Peyer's patch (tissue), 4 donors: ENCODE measurements at regions not wholly inside any gene's neighbourhood (a gene's known extent, or its start where the extent isn't known, plus 50 kb on each side); places are given as distances from the start of the nearest gene placed in this dataset.

Experiments used
- DNase-seq, 3 donors: peaks; one replicate each; pipeline ENCODE4 v3.0.0-alpha.2; 2017 to 2019
- H3K27ac ChIP-seq, 4 donors: fragments of 200-600 bp; sonication (generic); one replicate each; pipeline ENCODE4 v1.5.1; 2016 to 2019
- H3K27me3 ChIP-seq, 2 donors: fragments of 200-600 bp; sonication (generic); one replicate each; pipeline ENCODE4 v1.5.1; 2019
- H3K36me3 ChIP-seq, 3 donors: fragments of 200-600 bp; sonication (generic); one replicate each; pipeline ENCODE4 v1.5.1; 2016 to 2019
- H3K4me1 ChIP-seq, 4 donors: fragments of 200-600 bp; sonication (generic); one replicate each; pipeline ENCODE4 v1.5.1; 2016 to 2019
- H3K4me3 ChIP-seq, 4 donors: fragments of 200-600 bp; sonication (generic); 1 replicate in 3 of 4; 2 replicates in 1 of 4; pipeline ENCODE4 v1.5.1; 2016 to 2019; ENCODE audit warnings: mild to moderate bottlenecking in 1 of 4
- H3K9me3 ChIP-seq, 4 donors: fragments of 200-600 bp; sonication (generic); one replicate each; pipeline ENCODE4 v1.5.1; 2016 to 2019; ENCODE audit warnings: mild to moderate bottlenecking in 1 of 4
- POLR2A ChIP-seq, 2 donors: fragments of 450-650 bp; IDR thresholded peaks; one replicate each; pipeline ENCODE4 v1.5.1; 2017; ENCODE audit warnings: antibody characterized with exemption in 2 of 2, mild to moderate bottlenecking in 2 of 2, moderate library complexity in 2 of 2
- TF ChIP-seq, protein P1 (sequence below), 6 experiments: fragments of 450-650 bp in 4 of 6; fragments of 200-600 bp in 2 of 6; sonication (generic) in 1 of 6; IDR thresholded peaks; one replicate each; pipeline ENCODE4 v1.5.1; 2017 to 2019; ENCODE audit warnings: antibody characterized with exemption in 6 of 6, mild to moderate bottlenecking in 3 of 6, moderate library complexity in 1 of 6

DNA sequence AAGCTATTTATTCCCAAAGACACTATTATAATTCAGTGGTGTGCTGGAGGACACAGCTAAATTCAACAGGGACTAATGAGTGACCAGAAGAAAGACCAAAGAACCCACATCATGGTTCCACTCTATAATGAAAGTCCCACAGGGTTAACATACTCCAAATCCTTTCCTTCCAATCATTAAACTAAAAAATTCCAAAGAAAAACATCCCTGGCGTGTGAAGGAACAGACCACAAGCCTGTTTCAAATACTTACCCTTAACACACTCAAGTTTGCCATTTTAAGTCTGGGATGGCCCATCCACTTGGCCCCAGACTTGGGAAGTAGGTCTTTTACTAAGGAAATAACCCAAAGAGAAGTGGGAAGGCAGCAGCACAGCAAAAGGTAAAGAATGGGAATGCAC is 150.1 kb upstream of the CCDC150 start:
- Histone ChIP-seq H3K4me1 (no peaks in the 10 kb centered on the region), H3K27ac (no peak overlapping the region), H3K27me3 (no peaks in the 10 kb centered on the region), H3K36me3 (no peaks in the 10 kb centered on the region), H3K9me3 (no peaks in the 10 kb centered on the region), H3K4me3 (no peak overlapping the region)
- TF ChIP-seq, protein P1, sequence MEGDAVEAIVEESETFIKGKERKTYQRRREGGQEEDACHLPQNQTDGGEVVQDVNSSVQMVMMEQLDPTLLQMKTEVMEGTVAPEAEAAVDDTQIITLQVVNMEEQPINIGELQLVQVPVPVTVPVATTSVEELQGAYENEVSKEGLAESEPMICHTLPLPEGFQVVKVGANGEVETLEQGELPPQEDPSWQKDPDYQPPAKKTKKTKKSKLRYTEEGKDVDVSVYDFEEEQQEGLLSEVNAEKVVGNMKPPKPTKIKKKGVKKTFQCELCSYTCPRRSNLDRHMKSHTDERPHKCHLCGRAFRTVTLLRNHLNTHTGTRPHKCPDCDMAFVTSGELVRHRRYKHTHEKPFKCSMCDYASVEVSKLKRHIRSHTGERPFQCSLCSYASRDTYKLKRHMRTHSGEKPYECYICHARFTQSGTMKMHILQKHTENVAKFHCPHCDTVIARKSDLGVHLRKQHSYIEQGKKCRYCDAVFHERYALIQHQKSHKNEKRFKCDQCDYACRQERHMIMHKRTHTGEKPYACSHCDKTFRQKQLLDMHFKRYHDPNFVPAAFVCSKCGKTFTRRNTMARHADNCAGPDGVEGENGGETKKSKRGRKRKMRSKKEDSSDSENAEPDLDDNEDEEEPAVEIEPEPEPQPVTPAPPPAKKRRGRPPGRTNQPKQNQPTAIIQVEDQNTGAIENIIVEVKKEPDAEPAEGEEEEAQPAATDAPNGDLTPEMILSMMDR (IDR thresholded peaks at IDR 0.05), result no peak
- no peak for TF ChIP-seq POLR2A (IDR thresholded peaks at IDR 0.05)
- no peak for DNase-seq

DNA sequence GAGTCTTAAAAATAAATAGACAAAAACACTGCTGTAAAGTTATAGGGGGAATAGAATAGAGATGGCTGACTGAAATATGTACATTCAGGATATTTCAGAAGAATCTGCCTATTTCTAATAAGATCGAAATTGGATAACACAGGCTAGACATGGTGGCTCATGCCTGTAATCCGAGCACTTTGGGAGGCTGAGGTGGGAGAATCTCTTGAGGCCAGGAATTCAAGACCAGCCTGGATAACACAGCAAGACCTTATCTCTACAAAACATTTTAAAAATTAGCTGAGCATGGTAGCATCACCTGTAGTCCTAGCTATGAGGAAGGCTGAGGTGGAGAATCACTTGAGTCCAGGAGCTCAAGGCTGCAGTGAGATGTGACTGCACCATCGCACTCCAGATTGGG is 146.6 kb upstream of the CCDC150 start:
- no peak for TF ChIP-seq POLR2A (IDR thresholded peaks at IDR 0.05)
- TF ChIP-seq, protein P1 (IDR thresholded peaks at IDR 0.05), result no peak
- no peaks in the 10 kb centered on the region for H3K4me1 ChIP-seq
- no peak for DNase-seq
- H3K27ac ChIP-seq, result no peak overlapping the region
- no peaks in the 10 kb centered on the region for H3K36me3 ChIP-seq
- no peaks in the 10 kb centered on the region for H3K27me3 ChIP-seq
- H3K4me3 ChIP-seq, result no peak overlapping the region
- H3K9me3 ChIP-seq, result no peaks in the 10 kb centered on the region

DNA sequence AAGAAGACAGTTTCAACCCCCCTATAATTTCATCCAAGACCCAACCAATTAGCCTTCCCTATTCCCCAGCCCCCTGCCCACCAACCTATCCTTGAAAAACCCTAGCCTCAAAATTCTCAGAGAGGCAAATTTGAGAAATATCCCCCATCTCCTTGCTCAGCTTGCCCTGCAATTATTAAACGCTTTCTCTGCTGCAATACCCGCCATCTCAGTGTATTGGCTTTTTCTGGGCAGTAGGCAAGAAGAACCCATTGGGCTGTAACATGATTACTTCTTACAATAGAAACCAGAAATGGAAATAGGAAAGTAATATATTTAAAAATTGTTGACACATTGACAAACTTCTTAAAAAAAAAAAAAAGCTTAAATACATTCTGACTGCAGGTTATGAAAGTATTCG is 140.6 kb upstream of the CCDC150 start:
- no peak overlapping the region for H3K27ac ChIP-seq
- no peak for TF ChIP-seq POLR2A (IDR thresholded peaks at IDR 0.05)
- TF ChIP-seq, protein P1 (IDR thresholded peaks at IDR 0.05), result no peak
- H3K9me3 ChIP-seq, result peaks cover 0 to 9% (median 0%) of the 10 kb centered on the region in 4 donors
- H3K4me3 ChIP-seq, result no peak overlapping the region
- no peaks in the 10 kb centered on the region for H3K36me3 ChIP-seq
- H3K27me3 ChIP-seq, result no peaks in the 10 kb centered on the region
- no peak for DNase-seq
- no peaks in the 10 kb centered on the region for H3K4me1 ChIP-seq

DNA sequence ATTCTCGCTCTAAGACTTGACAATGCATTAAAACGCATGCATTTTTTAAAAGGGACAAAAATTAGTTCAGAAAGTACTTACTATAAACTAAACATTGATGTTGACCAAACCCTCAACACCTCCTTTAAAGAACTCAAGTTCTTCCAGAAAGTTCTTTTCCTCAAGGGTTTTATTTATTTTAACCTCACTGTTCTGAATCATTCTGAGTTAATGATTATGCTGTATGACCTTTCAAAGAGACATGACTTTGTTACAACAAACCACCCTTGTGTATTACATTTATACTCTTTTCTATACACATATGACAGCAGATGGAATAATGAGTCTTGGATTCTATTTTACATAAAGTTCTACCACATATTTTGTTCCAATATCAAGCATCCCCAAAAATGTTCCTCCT is 139.8 kb upstream of the CCDC150 start:
- no peak for DNase-seq
- TF ChIP-seq, protein P1 (IDR thresholded peaks at IDR 0.05), result no peak
- no peak for TF ChIP-seq POLR2A (IDR thresholded peaks at IDR 0.05)
- no peaks in the 10 kb centered on the region for H3K36me3 ChIP-seq
- peaks cover 0 to 9% (median 0%) of the 10 kb centered on the region in 4 donors for H3K9me3 ChIP-seq
- no peak overlapping the region for H3K4me3 ChIP-seq
- H3K4me1 ChIP-seq, result no peaks in the 10 kb centered on the region
- H3K27me3 ChIP-seq, result no peaks in the 10 kb centered on the region
- no peak overlapping the region for H3K27ac ChIP-seq

DNA sequence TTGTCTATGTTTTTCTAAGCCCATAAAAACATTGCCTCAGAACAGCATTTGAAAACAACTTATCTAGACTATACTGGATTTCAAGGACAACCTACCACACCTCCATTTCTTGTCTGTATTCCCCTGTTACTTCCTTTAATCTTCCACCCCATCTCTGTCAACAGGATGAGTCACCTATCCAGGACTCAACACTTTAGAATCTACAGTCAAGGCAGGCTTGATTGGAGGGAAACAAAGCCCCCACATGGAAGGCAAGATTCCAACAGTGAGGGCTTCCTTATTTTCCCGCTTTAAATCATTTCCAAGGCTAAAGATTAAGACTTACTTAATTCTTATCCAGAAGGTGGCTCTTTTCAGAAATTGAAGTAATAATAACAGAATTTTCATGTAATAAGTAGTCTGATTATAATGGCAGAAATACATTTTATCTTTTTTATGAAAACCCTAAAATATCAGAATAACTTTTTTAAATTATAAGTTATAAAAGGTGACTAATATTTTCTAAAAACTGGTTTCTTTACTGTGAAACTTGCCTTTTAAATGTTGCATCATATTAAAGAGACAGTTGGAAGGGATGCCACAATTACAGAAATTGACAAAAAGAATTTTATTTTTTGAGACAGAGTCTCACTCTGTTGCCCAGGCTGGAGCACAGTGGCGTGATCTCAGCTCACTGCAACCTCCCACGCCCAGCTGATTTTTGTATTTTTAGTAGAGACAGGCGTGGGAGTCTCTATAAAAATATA is 138.7 kb upstream of the CCDC150 start:
- Histone ChIP-seq H3K4me1 (no peaks in the 10 kb centered on the region), H3K27ac (no peak overlapping the region), H3K9me3 (peaks cover 0 to 9% (median 0%) of the 10 kb centered on the region in 4 donors), H3K36me3 (no peaks in the 10 kb centered on the region), H3K27me3 (no peaks in the 10 kb centered on the region), H3K4me3 (no peak overlapping the region)
- no peak for DNase-seq
- TF ChIP-seq POLR2A (IDR thresholded peaks at IDR 0.05), result no peak
- TF ChIP-seq, protein P1 (IDR thresholded peaks at IDR 0.05), result no peak
